PC-9 (cell line): ENCODE measurements at regions not wholly inside any gene's neighbourhood (a gene's known extent, or its start where the extent isn't known, plus 50 kb on each side); places are given as distances from the start of the nearest gene placed in this dataset.

Experiments used
- BruUV-seq: library from RNA; stranded (reverse); fragments of 400-500 nt; replicated peaks from 2 replicates; lab custom pipeline; 2021; lab: Mats Ljungman, UMichigan
- CTCF ChIA-PET: fragments of 300-600 bp; sonication (Branson Sonifier 250); formaldehyde crosslinking; loops from one replicate; lab custom pipeline; 2022; ENCODE audit warnings: antibody characterized with exemption; lab: Charles Lee
- POLR2A ChIA-PET: fragments of 300-600 bp; sonication (Branson Sonifier 250); formaldehyde crosslinking; loops from one replicate; lab custom pipeline; 2022; ENCODE audit warnings: antibody characterized with exemption; ENCODE audit not compliant: unreplicated experiment; lab: Charles Lee
- DNase-seq, 2 experiments: peaks; one replicate each; pipeline versions ENCODE4 v3.0.0 to v3.0.0-alpha.2; 2015 to 2022; ENCODE audit warnings: mixed read lengths in 1 of 2
- H2AFZ ChIP-seq: fragments of 200-600 bp; sonication (generic); 2 replicates; pipeline ENCODE4 v1.8.1; 2017; ENCODE audit warnings: antibody characterized with exemption
- H3F3A ChIP-seq: fragments of 200-600 bp; sonication (generic); 2 replicates; pipeline ENCODE4 v1.8.1; 2017; ENCODE audit warnings: antibody characterized with exemption, mild to moderate bottlenecking, low read depth; ENCODE audit not compliant: insufficient read depth
- H3K27ac ChIP-seq: fragments of 200-600 bp; sonication (generic); 2 replicates; pipeline ENCODE4 v1.6.1; 2016; ENCODE audit warnings: mixed run types
- H3K27me3 ChIP-seq: fragments of 200-600 bp; sonication (generic); 2 replicates; pipeline ENCODE4 v1.6.1; 2016; ENCODE audit warnings: low read depth, mixed run types; ENCODE audit not compliant: insufficient read depth
- H3K36me3 ChIP-seq: fragments of 200-600 bp; sonication (generic); 2 replicates; pipeline ENCODE4 v1.6.1; 2016; ENCODE audit warnings: low read depth, mixed run types
- H3K4me1 ChIP-seq: fragments of 200-600 bp; sonication (generic); replicated peaks from 2 replicates; pipeline ENCODE4 v1.6.1; 2016; ENCODE audit warnings: mixed run types; ENCODE audit not compliant: insufficient read depth
- H3K4me2 ChIP-seq: fragments of 200-600 bp; sonication (generic); 2 replicates; pipeline ENCODE4 v1.6.1; 2017; ENCODE audit warnings: mixed run types
- H3K4me3 ChIP-seq: fragments of 200-600 bp; sonication (generic); 2 replicates; pipeline ENCODE4 v1.6.1; 2016; ENCODE audit warnings: mixed run types
- H3K79me2 ChIP-seq: fragments of 200-600 bp; sonication (generic); 2 replicates; pipeline ENCODE4 v1.6.1; 2017; ENCODE audit warnings: low read depth, mixed run types
- H3K9me2 ChIP-seq: fragments of 200-600 bp; sonication (generic); 2 replicates; pipeline ENCODE4 v1.8.1; 2017; ENCODE audit warnings: mild to moderate bottlenecking; ENCODE audit not compliant: insufficient read depth
- H3K9me3 ChIP-seq: fragments of 200-600 bp; sonication (generic); 2 replicates; pipeline ENCODE4 v1.8.1; 2016; ENCODE audit warnings: low read depth; ENCODE audit not compliant: insufficient read depth
- H4K20me1 ChIP-seq: fragments of 200-600 bp; sonication (generic); 2 replicates; pipeline ENCODE4 v1.8.1; 2017; ENCODE audit not compliant: insufficient read depth
- EZH2 ChIP-seq: fragments of 200-600 bp; sonication (generic); IDR thresholded peaks from 2 replicates; pipeline ENCODE4 v1.8.0; 2017; ENCODE audit warnings: antibody characterized with exemption, low read depth
- intact Hi-C: fragments of 100-400 bp; cut with micrococcal nuclease; formaldehyde crosslinking; loops from one replicate; pipeline ENCODE4 v1.10.0; 2022; ENCODE audit not compliant: unreplicated experiment
- TF ChIP-seq, protein P1 (sequence below): fragments of 200-600 bp; sonication (generic); conservative IDR thresholded peaks from 2 replicates; pipeline ENCODE4 v1.6.1; 2017; ENCODE audit warnings: mixed run types, antibody characterized with exemption, mild to moderate bottlenecking, moderate library complexity

DNA sequence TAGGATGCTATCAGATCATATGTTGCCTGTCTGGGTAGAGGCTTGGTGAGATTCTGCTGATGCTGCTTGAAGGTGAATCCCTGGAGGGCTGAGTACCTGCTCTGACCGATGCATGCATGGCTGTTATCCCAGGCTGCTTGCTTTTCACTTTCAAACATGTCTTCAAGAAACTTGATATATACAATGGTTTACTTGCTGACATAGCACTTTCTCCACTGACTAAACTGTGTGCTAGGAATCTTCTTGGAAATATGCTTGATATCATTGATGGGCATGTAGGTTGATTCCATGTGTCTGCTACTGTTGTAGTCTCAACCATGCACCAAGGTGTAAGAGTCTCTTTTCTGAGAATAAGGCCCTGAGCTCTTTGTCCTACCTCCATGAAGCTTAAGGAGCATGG is 79.6 kb upstream of the WDR1 start:
- Histone ChIP-seq H3K27me3 (no peaks in the 10 kb centered on the region), H3K27ac (no peak overlapping the region), H3K4me2 (no peak overlapping the region), H3K9me3 (no peaks in the 10 kb centered on the region), H3F3A (no peaks in the 10 kb centered on the region), H2AFZ (no peak overlapping the region), H3K4me3 (no peak overlapping the region), H3K4me1 (no peaks in the 10 kb centered on the region), H4K20me1 (no peaks in the 10 kb centered on the region), H3K79me2 (no peaks in the 10 kb centered on the region), H3K9me2 (no peaks in the 10 kb centered on the region), H3K36me3 (no peaks in the 10 kb centered on the region)
- ChIA-PET POLR2A (no interaction called here), CTCF (no interaction called here)
- no TSS peak for BruUV-seq
- TF ChIP-seq EZH2: no peak
- TF ChIP-seq, protein P1, sequence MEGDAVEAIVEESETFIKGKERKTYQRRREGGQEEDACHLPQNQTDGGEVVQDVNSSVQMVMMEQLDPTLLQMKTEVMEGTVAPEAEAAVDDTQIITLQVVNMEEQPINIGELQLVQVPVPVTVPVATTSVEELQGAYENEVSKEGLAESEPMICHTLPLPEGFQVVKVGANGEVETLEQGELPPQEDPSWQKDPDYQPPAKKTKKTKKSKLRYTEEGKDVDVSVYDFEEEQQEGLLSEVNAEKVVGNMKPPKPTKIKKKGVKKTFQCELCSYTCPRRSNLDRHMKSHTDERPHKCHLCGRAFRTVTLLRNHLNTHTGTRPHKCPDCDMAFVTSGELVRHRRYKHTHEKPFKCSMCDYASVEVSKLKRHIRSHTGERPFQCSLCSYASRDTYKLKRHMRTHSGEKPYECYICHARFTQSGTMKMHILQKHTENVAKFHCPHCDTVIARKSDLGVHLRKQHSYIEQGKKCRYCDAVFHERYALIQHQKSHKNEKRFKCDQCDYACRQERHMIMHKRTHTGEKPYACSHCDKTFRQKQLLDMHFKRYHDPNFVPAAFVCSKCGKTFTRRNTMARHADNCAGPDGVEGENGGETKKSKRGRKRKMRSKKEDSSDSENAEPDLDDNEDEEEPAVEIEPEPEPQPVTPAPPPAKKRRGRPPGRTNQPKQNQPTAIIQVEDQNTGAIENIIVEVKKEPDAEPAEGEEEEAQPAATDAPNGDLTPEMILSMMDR: no peak
- no peak for DNase-seq
- intact Hi-C loops: no loop called here

DNA sequence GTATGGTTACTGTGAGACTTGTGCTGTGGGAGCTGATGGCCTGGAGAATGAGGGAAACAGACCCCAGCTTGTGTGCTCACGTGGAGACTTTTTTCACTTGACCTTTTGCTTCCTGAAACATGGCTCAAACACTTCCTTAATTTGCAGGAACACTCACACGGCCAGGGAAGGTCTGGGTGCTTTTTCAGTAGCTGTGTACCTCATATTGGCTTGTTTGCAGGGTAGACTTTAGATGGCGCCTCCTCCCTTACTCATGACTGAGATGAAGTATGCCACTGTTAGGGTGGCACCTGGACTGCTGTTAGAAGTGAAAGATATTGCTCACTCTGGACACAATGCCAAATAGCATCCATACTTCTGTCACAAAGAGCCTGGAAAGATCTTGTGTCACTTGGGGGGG is 75.7 kb upstream of the WDR1 start:
- Histone ChIP-seq H3K79me2 (no peaks in the 10 kb centered on the region), H3F3A (no peaks in the 10 kb centered on the region), H3K4me1 (no peaks in the 10 kb centered on the region), H3K27ac (no peak overlapping the region), H4K20me1 (no peaks in the 10 kb centered on the region), H3K4me2 (no peak overlapping the region), H3K9me2 (no peaks in the 10 kb centered on the region), H3K36me3 (no peaks in the 10 kb centered on the region), H3K27me3 (no peaks in the 10 kb centered on the region), H3K9me3 (no peaks in the 10 kb centered on the region), H3K4me3 (no peak overlapping the region), H2AFZ (no peak overlapping the region)
- no peak for DNase-seq
- no TSS peak for BruUV-seq
- ChIA-PET POLR2A (no interaction called here), CTCF (no interaction called here)
- TF ChIP-seq EZH2: no peak
- TF ChIP-seq, protein P1: no peak
- intact Hi-C loops: no loop called here

DNA sequence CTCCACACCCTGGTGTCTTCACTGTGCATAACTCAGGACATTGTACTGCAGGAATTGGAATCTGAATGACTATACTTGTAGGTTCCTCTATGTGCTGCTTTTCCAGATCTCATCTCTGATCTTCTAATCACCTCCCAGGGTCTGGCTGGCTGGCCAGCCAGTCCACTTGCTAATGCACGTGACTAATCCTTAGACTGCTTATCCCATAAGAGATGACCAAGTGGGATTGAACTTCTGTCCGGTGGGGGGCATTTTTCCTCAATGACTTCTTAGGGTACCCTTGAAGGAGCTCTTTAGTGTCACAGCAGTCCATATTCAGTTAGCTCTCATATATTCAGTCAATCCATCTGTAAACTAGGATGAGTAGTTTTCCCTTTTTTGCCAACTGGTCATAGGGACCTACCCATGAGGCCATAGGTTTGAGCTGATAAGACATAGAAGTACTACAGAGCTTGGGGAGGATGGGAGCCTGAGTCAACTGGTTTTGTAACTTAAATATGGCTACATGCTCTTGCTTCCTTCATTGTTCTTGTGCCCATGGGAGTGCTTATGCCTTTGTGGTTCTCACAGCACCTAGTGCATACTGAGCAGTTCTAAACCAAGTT is 71.9 kb upstream of the WDR1 start:
- H3K79me2 ChIP-seq: no peaks in the 10 kb centered on the region
- no peaks in the 10 kb centered on the region for H3K4me1 ChIP-seq
- no peaks in the 10 kb centered on the region for H3K36me3 ChIP-seq
- H3K27me3 ChIP-seq: no peaks in the 10 kb centered on the region
- no peak overlapping the region for H3K27ac ChIP-seq
- H3F3A ChIP-seq: no peaks in the 10 kb centered on the region
- no peak for TF ChIP-seq EZH2
- TF ChIP-seq, protein P1: no peak
- no peaks in the 10 kb centered on the region for H3K9me2 ChIP-seq
- H4K20me1 ChIP-seq: no peaks in the 10 kb centered on the region
- ChIA-PET POLR2A (no interaction called here), CTCF (no interaction called here)
- no peak overlapping the region for H3K4me2 ChIP-seq
- DNase-seq: no peak
- intact Hi-C loops: no loop called here
- no peaks in the 10 kb centered on the region for H3K9me3 ChIP-seq
- H2AFZ ChIP-seq: no peak overlapping the region
- BruUV-seq: no TSS peak
- no peak overlapping the region for H3K4me3 ChIP-seq
